Stimulated activated memory B cell treated with anti-CD40 and anti-IgM and Interleukin-4, amounts not matched to agents 10 μg/mL and 1 μg/mL and 100 μg/mL, for 72 hours (primary cell): ENCODE measurements at regions not wholly inside any gene's neighbourhood (a gene's known extent, or its start where the extent isn't known, plus 50 kb on each side); places are given as distances from the start of the nearest gene placed in this dataset.

Source experiments
- ATAC-seq: fragments of 150-1000 bp; cut with Tn5 transposase; 2 replicates; pipeline ENCODE4 v1.10.0; 2021
- H3K27ac Mint-ChIP-seq: one replicate; pipeline ENCODE4 v1.8.0; 2022; ENCODE audit warnings: mild to moderate bottlenecking, mixed read lengths
- H3K27me3 Mint-ChIP-seq: one replicate; pipeline ENCODE4 v1.8.0; 2022; ENCODE audit warnings: mixed read lengths
- H3K36me3 Mint-ChIP-seq: one replicate; pipeline ENCODE4 v1.8.0; 2022; ENCODE audit warnings: mixed read lengths
- H3K4me1 Mint-ChIP-seq: one replicate; pipeline ENCODE4 v1.8.0; 2022; ENCODE audit warnings: mixed read lengths
- H3K4me3 Mint-ChIP-seq: one replicate; pipeline ENCODE4 v1.8.0; 2022; ENCODE audit warnings: mild to moderate bottlenecking, moderate library complexity, mixed read lengths
- H3K9me3 Mint-ChIP-seq: one replicate; pipeline ENCODE4 v1.8.0; 2022; ENCODE audit warnings: mixed read lengths

- no peak for ATAC-seq
- Mint-ChIP-seq H3K4me1 (no peaks in the 10 kb centered on the region), H3K27me3 (no peaks in the 10 kb centered on the region), H3K27ac (no peak overlapping the region), H3K4me3 (no peak overlapping the region), H3K36me3 (no peaks in the 10 kb centered on the region), H3K9me3 (no peaks in the 10 kb centered on the region)
These were observed 249.1 kb upstream of the SALL3 start for GRCh38 chr18:78730546-78730945.

- no peaks in the 10 kb centered on the region for H3K9me3 Mint-ChIP-seq
- H3K27ac Mint-ChIP-seq: no peak overlapping the region
- no peak overlapping the region for H3K4me3 Mint-ChIP-seq
- ATAC-seq: no peak
- no peaks in the 10 kb centered on the region for H3K36me3 Mint-ChIP-seq
- H3K4me1 Mint-ChIP-seq: no peaks in the 10 kb centered on the region
- H3K27me3 Mint-ChIP-seq: no peaks in the 10 kb centered on the region
These were observed 248.6 kb upstream of the SALL3 start for GRCh38 chr18:78731016-78731397.

GRCh38 chr18:78731398-78732032, 248.1 kb upstream of the SALL3 start:
- no peak for ATAC-seq
- no peak overlapping the region for H3K4me3 Mint-ChIP-seq
- H3K27me3 Mint-ChIP-seq: no peaks in the 10 kb centered on the region

GRCh38 chr18:78732273-78733210, 247.1 kb upstream of the SALL3 start:
- no peaks in the 10 kb centered on the region for H3K4me1 Mint-ChIP-seq
- H3K4me3 Mint-ChIP-seq: no peak overlapping the region
- no peaks in the 10 kb centered on the region for H3K27me3 Mint-ChIP-seq
- H3K9me3 Mint-ChIP-seq: no peaks in the 10 kb centered on the region
- no peaks in the 10 kb centered on the region for H3K36me3 Mint-ChIP-seq
- no peak for ATAC-seq
- H3K27ac Mint-ChIP-seq: no peak overlapping the region

More at GRCh38 chr18:78731398-78732032, 248.1 kb upstream of the SALL3 start:
- H3K36me3 Mint-ChIP-seq: no peaks in the 10 kb centered on the region
- H3K4me1 Mint-ChIP-seq: no peaks in the 10 kb centered on the region
- no peak overlapping the region for H3K27ac Mint-ChIP-seq
- H3K9me3 Mint-ChIP-seq: no peaks in the 10 kb centered on the region

- peaks cover 8% of the 10 kb centered on the region for H3K9me3 Mint-ChIP-seq
- no peak for ATAC-seq
- no peaks in the 10 kb centered on the region for H3K27me3 Mint-ChIP-seq
- H3K4me1 Mint-ChIP-seq: no peaks in the 10 kb centered on the region
- H3K27ac Mint-ChIP-seq: no peak overlapping the region
- no peak overlapping the region for H3K4me3 Mint-ChIP-seq
- H3K36me3 Mint-ChIP-seq: no peaks in the 10 kb centered on the region
These were observed 245.6 kb upstream of the SALL3 start for GRCh38 chr18:78733762-78734613.

- no peaks in the 10 kb centered on the region for H3K27me3 Mint-ChIP-seq
- H3K36me3 Mint-ChIP-seq: no peaks in the 10 kb centered on the region
- no peaks in the 10 kb centered on the region for H3K4me1 Mint-ChIP-seq
- H3K4me3 Mint-ChIP-seq: no peak overlapping the region
- no peak for ATAC-seq
- H3K27ac Mint-ChIP-seq: no peak overlapping the region
- peaks cover 10% of the 10 kb centered on the region for H3K9me3 Mint-ChIP-seq
These were observed 245.0 kb upstream of the SALL3 start for GRCh38 chr18:78734614-78734945.

- Mint-ChIP-seq H3K27ac (no peak overlapping the region), H3K27me3 (no peaks in the 10 kb centered on the region), H3K4me3 (no peak overlapping the region), H3K9me3 (peaks cover 10% of the 10 kb centered on the region), H3K4me1 (no peaks in the 10 kb centered on the region), H3K36me3 (no peaks in the 10 kb centered on the region)
- no peak for ATAC-seq
These were observed 244.2 kb upstream of the SALL3 start for GRCh38 chr18:78735131-78736014.

GRCh38 chr18:78736015-78736690, 243.5 kb upstream of the SALL3 start:
- H3K27ac Mint-ChIP-seq: no peak overlapping the region
- peaks cover 10% of the 10 kb centered on the region for H3K9me3 Mint-ChIP-seq
- no peaks in the 10 kb centered on the region for H3K36me3 Mint-ChIP-seq
- H3K4me1 Mint-ChIP-seq: no peaks in the 10 kb centered on the region
- H3K27me3 Mint-ChIP-seq: no peaks in the 10 kb centered on the region
- H3K4me3 Mint-ChIP-seq: no peak overlapping the region
- ATAC-seq: no peak

GRCh38 chr18:78737006-78737915, 242.4 kb upstream of the SALL3 start:
- no peak overlapping the region for H3K27ac Mint-ChIP-seq
- peaks cover 13% of the 10 kb centered on the region for H3K9me3 Mint-ChIP-seq
- H3K4me1 Mint-ChIP-seq: no peaks in the 10 kb centered on the region
- no peak for ATAC-seq
- H3K27me3 Mint-ChIP-seq: no peaks in the 10 kb centered on the region
- no peak overlapping the region for H3K4me3 Mint-ChIP-seq
- H3K36me3 Mint-ChIP-seq: no peaks in the 10 kb centered on the region

- Mint-ChIP-seq H3K9me3 (peaks cover 13% of the 10 kb centered on the region), H3K27ac (no peak overlapping the region), H3K36me3 (no peaks in the 10 kb centered on the region), H3K27me3 (no peaks in the 10 kb centered on the region), H3K4me1 (no peaks in the 10 kb centered on the region), H3K4me3 (no peak overlapping the region)
- ATAC-seq: no peak
These were observed 241.4 kb upstream of the SALL3 start for GRCh38 chr18:78738076-78738690.

GRCh38 chr18:78739115-78739514, 240.5 kb upstream of the SALL3 start:
- Mint-ChIP-seq H3K27me3 (no peaks in the 10 kb centered on the region), H3K9me3 (peaks cover 13% of the 10 kb centered on the region), H3K4me3 (no peak overlapping the region), H3K36me3 (no peaks in the 10 kb centered on the region), H3K4me1 (no peaks in the 10 kb centered on the region), H3K27ac (no peak overlapping the region)
- no peak for ATAC-seq

- Mint-ChIP-seq H3K4me3 (no peak overlapping the region), H3K27me3 (no peaks in the 10 kb centered on the region), H3K36me3 (no peaks in the 10 kb centered on the region), H3K9me3 (peaks cover 13% of the 10 kb centered on the region), H3K4me1 (no peaks in the 10 kb centered on the region), H3K27ac (no peak overlapping the region)
- ATAC-seq: no peak
These were observed 239.5 kb upstream of the SALL3 start for GRCh38 chr18:78739882-78740677.
